LHCN-M2 (cell line): ENCODE measurements at regions not wholly inside any gene's neighbourhood (a gene's known extent, or its start where the extent isn't known, plus 50 kb on each side); places are given as distances from the start of the nearest gene placed in this dataset.

Experiments used
- DNase-seq: peaks from one replicate; pipeline ENCODE4 v3.0.0-alpha.2; 2012; ENCODE audit warnings: low read depth

- peak; percentile 71 for DNase-seq
Observed at GRCh38 chr13:37364007-37364406, 234.6 kb downstream of the POSTN start.

GRCh38 chr13:37361608-37362007, 237.0 kb downstream of the POSTN start:
- DNase-seq, result no peak

GRCh38 chr13:37360556-37360955, 238.0 kb downstream of the POSTN start:
- peak; percentile 19 for DNase-seq

- DNase-seq, result no peak
Observed at GRCh38 chr13:37357548-37357947, 241.0 kb downstream of the POSTN start.

GRCh38 chr13:37353911-37354310, 244.7 kb downstream of the POSTN start:
- DNase-seq, result no peak

GRCh38 chr13:37351211-37351610, 245.7 kb upstream of the CSNK1A1L start:
- DNase-seq, result no peak

GRCh38 chr13:37349916-37350315, 244.5 kb upstream of the CSNK1A1L start:
- no peak for DNase-seq

GRCh38 chr13:37348916-37349643, 243.6 kb upstream of the CSNK1A1L start:
- no peak for DNase-seq

- DNase-seq, result no peak
Observed at GRCh38 chr13:37345869-37346268, 240.4 kb upstream of the CSNK1A1L start.

- DNase-seq, result no peak
Observed at GRCh38 chr13:37345391-37345790, 239.9 kb upstream of the CSNK1A1L start.

- no peak for DNase-seq
Observed at GRCh38 chr13:37344056-37344455, 238.6 kb upstream of the CSNK1A1L start.

GRCh38 chr13:37342205-37342604, 236.7 kb upstream of the CSNK1A1L start:
- DNase-seq, result no peak

- DNase-seq, result no peak
Observed at GRCh38 chr13:37340901-37341670, 235.6 kb upstream of the CSNK1A1L start.

- no peak for DNase-seq
Observed at GRCh38 chr13:37339386-37339735, 233.9 kb upstream of the CSNK1A1L start.

GRCh38 chr13:37338726-37339385, 233.4 kb upstream of the CSNK1A1L start:
- DNase-seq, result no peak

GRCh38 chr13:37326334-37326733, 220.9 kb upstream of the CSNK1A1L start:
- DNase-seq, result peak; percentile 11

- no peak for DNase-seq
Observed at GRCh38 chr13:37319031-37319443, 213.6 kb upstream of the CSNK1A1L start.

- DNase-seq, result no peak
Observed at GRCh38 chr13:37316935-37317334, 211.5 kb upstream of the CSNK1A1L start.

GRCh38 chr13:37313372-37313771, 207.9 kb upstream of the CSNK1A1L start:
- no peak for DNase-seq

GRCh38 chr13:37306778-37307544, 201.5 kb upstream of the CSNK1A1L start:
- DNase-seq, result peak; percentile 97

GRCh38 chr13:37303606-37304005, 198.1 kb upstream of the CSNK1A1L start:
- peak; percentile 15 for DNase-seq

GRCh38 chr13:37302686-37303085, 197.2 kb upstream of the CSNK1A1L start:
- no peak for DNase-seq
